ENCODE measurements at regions not wholly inside any gene's neighbourhood (a gene's known extent, or its start where the extent isn't known, plus 50 kb on each side); places are given as distances from the start of the nearest gene placed in this dataset.

- TF ChIP-seq CTCF (conservative IDR thresholded peaks at IDR 0.05) (no peak), ZFX (IDR thresholded peaks at IDR 0.05) (no peak)
Observed at GRCh38 chr3:168266335-168266734, 170.6 kb upstream of the GOLIM4 start.
